ENCODE measurements at regions not wholly inside any gene's neighbourhood (a gene's known extent, or its start where the extent isn't known, plus 50 kb on each side); places are given as distances from the start of the nearest gene placed in this dataset.
"Not testable (repeated sequence)": the region's sequence is repeated elsewhere in the genome, so short reads cannot be mapped to it uniquely, and the experiment has no call there.

DNA sequence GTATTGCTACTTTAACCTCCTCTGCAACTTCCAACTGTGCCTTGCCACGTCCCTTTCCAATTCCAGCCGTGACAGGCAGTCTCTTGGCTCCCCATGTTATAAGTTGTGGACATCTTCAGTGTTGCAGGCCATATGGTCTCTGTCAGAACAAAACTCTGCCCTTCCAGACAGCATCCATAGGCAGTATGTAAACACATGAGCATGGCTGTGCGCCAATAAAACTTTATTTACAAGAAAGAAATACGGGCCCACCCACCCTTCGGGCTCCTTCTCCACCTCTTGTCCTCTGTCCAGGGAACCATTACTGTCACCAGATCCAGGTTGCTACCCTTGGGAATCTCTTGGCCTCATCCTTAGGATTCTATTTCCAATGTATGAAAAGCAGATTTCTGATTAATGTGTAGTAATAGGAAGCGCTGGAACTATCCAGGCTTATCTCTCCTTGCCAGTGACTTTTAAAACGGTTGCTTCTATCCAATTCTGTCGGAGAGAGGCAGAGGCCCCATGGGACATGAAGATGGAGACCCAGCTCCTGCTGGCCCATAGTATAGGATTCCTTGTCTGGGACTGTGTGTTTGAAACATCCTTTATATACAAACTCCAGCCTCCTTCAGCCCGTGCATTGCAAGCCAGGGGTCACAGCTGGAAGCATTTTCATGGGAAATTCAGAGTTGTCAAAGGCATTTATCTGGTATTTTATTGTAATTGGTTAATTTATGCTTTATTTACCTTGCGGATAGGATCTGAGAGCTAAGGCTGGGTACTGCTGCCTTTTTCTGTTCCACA lies 114.4 kb downstream of the ZNF664 start:
- DNase-seq (no peak), ATAC-seq (no peak)
- no peaks in the 10 kb centered on the region for H3K36me3 Mint-ChIP-seq (ENCODE audit: low read depth)
- H3K4me1 Mint-ChIP-seq = peaks cover 2% of the 10 kb centered on the region
- H3K9me3 ChIP-seq (ENCODE audit: control insufficient read depth, low read length, poor library complexity, severe bottlenecking) = no peaks in the 10 kb centered on the region
- H3K4me3 Mint-ChIP-seq = no peak overlapping the region
- no peak overlapping the region for H3K27ac Mint-ChIP-seq
- H3K27me3 Mint-ChIP-seq = peaks cover 10% of the 10 kb centered on the region

DNA sequence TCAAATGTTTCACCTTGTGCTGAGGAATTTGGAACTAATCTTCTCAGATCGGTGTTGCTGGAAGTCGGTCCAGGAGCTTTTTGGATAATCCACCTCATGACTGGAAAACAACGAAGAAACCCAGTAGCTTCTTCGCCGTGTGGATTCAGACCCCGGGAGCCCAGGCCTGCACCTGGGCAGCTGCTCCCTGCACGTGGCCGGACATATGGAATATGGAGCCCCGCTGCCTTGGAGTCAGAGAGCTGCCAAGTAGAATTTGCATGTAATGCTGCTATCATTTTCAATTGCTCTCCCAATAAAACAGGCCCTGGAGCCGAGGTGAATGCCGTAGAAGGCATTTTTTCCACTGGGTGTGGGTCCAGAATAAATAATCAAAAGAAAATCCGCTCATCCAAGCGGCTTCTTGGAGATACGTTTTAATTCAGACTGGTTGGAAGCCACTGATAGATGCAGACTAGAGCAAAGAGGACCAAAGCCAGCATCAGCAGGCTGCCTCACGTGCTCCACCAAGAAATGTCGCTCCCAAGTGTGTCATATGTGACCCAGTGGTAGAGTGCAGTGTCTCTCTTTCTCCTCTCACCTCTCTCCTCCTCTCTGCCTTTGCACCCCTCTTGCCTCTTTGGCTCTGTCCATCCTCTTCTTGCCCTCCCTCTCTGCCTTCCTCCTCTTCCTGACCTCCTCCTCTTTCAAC lies 115.3 kb downstream of the ZNF664 start:
- DNase-seq (no peak), ATAC-seq (no peak)
- Mint-ChIP-seq H3K36me3 (ENCODE audit: low read depth) (no peaks in the 10 kb centered on the region), H3K4me3 (no peak overlapping the region), H3K27me3 (peaks cover 10% of the 10 kb centered on the region), H3K4me1 (peaks cover 2% of the 10 kb centered on the region), H3K27ac (no peak overlapping the region)
- H3K9me3 ChIP-seq (ENCODE audit: control insufficient read depth, low read length, poor library complexity, severe bottlenecking) = no peaks in the 10 kb centered on the region

DNA sequence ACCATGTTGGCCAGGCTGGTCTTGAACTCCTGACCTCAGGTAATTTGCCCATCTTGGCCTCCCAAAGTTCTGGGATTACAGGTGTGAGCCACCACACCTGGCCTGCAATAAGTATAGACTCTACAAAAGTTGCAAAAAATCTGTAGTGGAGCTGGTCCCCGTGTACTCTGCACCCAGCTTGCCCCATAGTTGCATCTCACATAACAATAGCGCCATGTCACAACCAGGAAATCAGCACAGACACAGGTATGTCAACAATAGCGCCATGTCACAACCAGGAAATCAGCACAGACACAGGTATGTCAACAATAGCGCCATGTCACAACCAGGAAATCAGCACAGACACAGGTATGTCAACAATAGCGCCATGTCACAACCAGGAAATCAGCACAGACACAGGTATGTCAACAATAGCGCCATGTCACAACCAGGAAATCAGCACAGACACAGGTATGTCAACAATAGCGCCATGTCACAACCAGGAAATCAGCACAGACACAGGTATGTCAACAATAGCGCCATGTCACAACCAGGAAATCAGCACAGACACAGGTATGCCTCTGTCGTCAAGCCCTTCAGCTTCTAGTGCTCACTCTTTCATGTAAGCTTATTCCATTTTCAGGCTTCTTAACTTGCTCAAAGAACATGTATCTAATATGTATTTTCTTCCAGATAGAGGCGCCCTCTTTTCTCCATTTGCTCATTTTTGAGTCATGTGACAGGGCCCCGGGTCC lies 116.3 kb downstream of the ZNF664 start:
- H3K27ac Mint-ChIP-seq; H3K27me3 Mint-ChIP-seq; H3K4me3 Mint-ChIP-seq; H3K9me3 ChIP-seq (ENCODE audit: control insufficient read depth, low read length, poor library complexity, severe bottlenecking); H3K36me3 Mint-ChIP-seq (ENCODE audit: low read depth); DNase-seq; ATAC-seq; H3K4me1 Mint-ChIP-seq: not testable (repeated sequence)

DNA sequence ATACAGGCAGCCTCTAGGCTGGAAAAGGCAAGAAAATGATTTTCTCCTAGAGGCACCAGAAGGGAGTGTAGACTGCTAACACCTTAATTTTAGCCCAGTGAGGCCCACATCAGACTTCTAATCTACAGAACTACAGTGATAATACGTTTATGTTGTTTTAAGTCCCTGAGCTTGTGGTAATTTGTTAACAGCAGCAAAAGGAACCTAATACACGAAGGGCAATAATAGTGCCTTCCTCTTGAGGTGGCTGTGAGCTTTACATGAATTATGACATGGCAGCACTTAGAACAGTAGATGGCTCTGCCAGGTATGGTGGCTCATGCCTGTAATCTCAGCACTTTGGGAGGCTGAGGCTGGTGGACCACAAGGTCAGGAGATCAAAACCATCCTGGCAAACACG lies 118.8 kb downstream of the ZNF664 start:
- no peak for ATAC-seq
- no peaks in the 10 kb centered on the region for H3K9me3 ChIP-seq (ENCODE audit: control insufficient read depth, low read length, poor library complexity, severe bottlenecking)
- H3K27me3 Mint-ChIP-seq = peaks cover 5% of the 10 kb centered on the region
- H3K4me1 Mint-ChIP-seq = no peaks in the 10 kb centered on the region
- H3K27ac Mint-ChIP-seq = no peak overlapping the region
- no peaks in the 10 kb centered on the region for H3K36me3 Mint-ChIP-seq (ENCODE audit: low read depth)
- no peak overlapping the region for H3K4me3 Mint-ChIP-seq
- DNase-seq = no peak

DNA sequence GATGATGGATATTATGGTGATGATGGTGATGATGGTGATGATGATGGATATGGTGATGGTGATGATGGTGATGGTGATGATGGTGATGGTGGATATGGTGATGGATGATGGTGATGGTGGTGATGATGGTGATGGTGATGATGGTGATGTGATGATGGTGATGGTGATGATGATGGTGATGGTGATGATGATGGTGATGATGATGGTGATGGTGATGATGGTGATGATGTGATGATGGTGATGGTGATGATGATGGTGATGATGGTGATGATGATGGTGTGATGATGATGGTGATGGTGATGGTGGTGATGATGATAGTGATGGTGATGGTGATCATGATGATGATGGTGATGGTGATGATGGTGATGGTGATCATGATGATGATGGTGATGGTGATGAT lies 119.5 kb downstream of the ZNF664 start:
- not testable (repeated sequence) for DNase-seq; H3K9me3 ChIP-seq (ENCODE audit: control insufficient read depth, low read length, poor library complexity, severe bottlenecking); ATAC-seq; H3K4me1 Mint-ChIP-seq; H3K36me3 Mint-ChIP-seq (ENCODE audit: low read depth); H3K4me3 Mint-ChIP-seq; H3K27me3 Mint-ChIP-seq; H3K27ac Mint-ChIP-seq

DNA sequence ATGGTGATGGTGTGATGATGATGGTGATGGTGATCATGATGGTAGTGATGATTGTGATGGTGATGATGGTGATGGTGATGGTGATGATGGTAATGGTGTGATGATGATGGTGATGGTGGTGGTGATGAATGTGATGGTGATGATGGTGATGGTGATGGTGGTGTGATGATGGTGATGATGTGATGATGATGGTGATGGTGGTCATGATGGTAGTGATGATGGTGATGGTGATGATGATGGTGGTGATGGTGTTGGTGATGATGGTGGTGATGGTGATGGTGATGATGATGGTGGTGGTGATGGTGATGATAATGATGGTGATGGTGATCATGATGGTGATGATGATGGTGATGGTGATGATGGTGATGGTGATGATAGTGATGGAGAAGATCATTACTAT lies 120.3 kb downstream of the ZNF664 start:
- H3K4me3 Mint-ChIP-seq = no peak overlapping the region
- no peak for ATAC-seq
- no peaks in the 10 kb centered on the region for H3K36me3 Mint-ChIP-seq (ENCODE audit: low read depth)
- no peak for DNase-seq
- no peak overlapping the region for H3K27ac Mint-ChIP-seq
- no peaks in the 10 kb centered on the region for H3K4me1 Mint-ChIP-seq
- no peaks in the 10 kb centered on the region for H3K9me3 ChIP-seq (ENCODE audit: control insufficient read depth, low read length, poor library complexity, severe bottlenecking)
- H3K27me3 Mint-ChIP-seq = peaks cover 5% of the 10 kb centered on the region

DNA sequence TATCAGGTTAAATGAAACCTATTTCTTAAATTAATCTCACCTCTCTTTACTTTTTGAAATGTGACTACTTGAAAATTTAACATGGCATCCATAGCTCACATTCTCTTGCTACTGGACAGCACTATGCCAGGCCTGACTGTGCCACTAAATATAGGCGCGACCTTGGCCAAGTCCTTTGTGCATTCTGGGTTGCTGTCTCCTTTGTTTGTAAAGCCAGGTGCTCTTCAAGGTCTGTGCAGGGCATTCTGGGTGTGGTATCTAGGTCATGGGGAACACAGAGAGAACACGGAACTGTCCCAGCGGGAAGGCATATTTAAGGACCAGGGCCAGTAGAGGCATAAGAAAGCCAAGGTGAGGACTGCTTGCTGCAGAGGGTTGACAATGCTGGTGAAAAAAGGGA lies 121.2 kb downstream of the ZNF664 start:
- no peaks in the 10 kb centered on the region for H3K4me1 Mint-ChIP-seq
- H3K27ac Mint-ChIP-seq = no peak overlapping the region
- H3K4me3 Mint-ChIP-seq = no peak overlapping the region
- ATAC-seq = no peak
- no peaks in the 10 kb centered on the region for H3K36me3 Mint-ChIP-seq (ENCODE audit: low read depth)
- no peak for DNase-seq
- H3K27me3 Mint-ChIP-seq = peaks cover 13% of the 10 kb centered on the region
- no peaks in the 10 kb centered on the region for H3K9me3 ChIP-seq (ENCODE audit: control insufficient read depth, low read length, poor library complexity, severe bottlenecking)

DNA sequence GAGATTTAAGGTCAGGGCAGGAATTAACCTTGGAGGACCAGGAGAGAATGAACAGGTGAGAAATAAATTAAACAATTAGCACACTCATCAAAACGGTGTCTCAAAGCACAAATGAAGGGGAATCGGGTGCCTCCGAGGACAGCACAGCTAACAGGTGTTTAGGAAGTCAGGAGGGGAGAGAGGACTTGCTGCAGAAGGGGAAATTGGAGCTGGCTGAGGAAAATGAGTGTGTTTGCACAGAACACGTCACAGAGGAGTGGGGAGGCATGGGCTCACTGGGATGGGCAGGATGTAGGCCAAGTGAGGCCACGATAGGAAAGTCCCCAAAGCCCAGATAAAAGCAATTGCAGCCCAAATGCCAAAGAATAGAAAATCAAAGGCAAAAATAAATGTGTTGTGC lies 121.7 kb downstream of the ZNF664 start:
- ATAC-seq (no peak), DNase-seq (no peak)
- Mint-ChIP-seq H3K4me3 (no peak overlapping the region), H3K36me3 (ENCODE audit: low read depth) (no peaks in the 10 kb centered on the region), H3K27ac (no peak overlapping the region), H3K4me1 (no peaks in the 10 kb centered on the region), H3K27me3 (peaks cover 17% of the 10 kb centered on the region)
- no peaks in the 10 kb centered on the region for H3K9me3 ChIP-seq (ENCODE audit: control insufficient read depth, low read length, poor library complexity, severe bottlenecking)

DNA sequence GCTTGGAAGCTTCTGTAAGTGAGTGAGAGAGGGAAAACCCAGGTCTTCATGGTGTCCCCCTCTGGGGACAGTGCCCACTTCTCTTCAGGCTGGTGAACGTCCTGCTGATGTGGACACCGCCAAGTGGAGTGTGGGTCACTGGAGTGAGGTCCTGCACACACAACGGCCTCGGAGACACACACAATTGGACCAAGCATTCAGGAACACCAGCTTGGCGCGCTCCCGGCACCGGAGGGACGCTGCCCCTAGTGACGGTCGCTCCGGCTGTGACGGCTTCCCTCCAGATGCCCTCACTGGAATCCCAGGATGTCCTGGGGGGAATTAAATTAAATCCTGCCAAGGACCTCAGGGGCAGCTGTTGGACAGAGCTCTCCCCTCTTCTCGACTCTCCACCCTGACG lies 123.1 kb downstream of the ZNF664 start:
- no peak overlapping the region for H3K4me3 Mint-ChIP-seq

DNA sequence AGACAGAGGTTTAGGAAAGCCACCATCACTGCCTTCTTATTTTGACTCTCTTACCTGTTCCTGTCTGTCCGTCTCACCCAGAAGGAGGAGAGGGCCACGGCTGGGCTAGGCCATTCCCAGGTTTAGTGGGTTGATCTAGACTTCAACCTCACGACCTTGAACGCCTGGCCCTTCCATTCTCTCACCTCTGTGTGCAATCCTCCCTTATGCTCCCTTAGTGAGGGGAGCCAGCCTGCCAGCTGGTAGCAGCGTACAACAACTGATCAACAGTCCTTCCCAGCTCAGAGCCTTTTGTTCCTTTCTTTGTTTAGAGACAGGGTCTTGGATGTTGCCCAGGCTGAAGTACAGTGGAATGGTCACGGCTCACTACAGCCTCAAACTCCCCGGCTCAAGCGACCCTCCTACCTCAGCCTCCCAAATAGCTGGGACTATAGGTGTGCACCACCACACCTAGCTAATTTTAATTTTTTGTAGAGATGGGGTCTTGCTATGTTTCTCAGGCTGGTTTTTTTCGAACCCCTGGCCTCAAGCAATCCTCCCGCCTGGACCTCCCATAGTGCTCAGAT lies 123.9 kb downstream of the ZNF664 start:
- DNase-seq (no peak), ATAC-seq (no peak)
- no peaks in the 10 kb centered on the region for H3K36me3 Mint-ChIP-seq (ENCODE audit: low read depth)
- no peaks in the 10 kb centered on the region for H3K4me1 Mint-ChIP-seq
- H3K4me3 Mint-ChIP-seq = no peak overlapping the region
- H3K27me3 Mint-ChIP-seq = peaks cover 17% of the 10 kb centered on the region
- H3K27ac Mint-ChIP-seq = no peak overlapping the region
- no peaks in the 10 kb centered on the region for H3K9me3 ChIP-seq (ENCODE audit: control insufficient read depth, low read length, poor library complexity, severe bottlenecking)

More for the DNA sequence above, 123.1 kb downstream of the ZNF664 start:
- no peaks in the 10 kb centered on the region for H3K9me3 ChIP-seq (ENCODE audit: control insufficient read depth, low read length, poor library complexity, severe bottlenecking)
- DNase-seq = no peak
- H3K36me3 Mint-ChIP-seq (ENCODE audit: low read depth) = no peaks in the 10 kb centered on the region
- peaks cover 17% of the 10 kb centered on the region for H3K27me3 Mint-ChIP-seq
- no peaks in the 10 kb centered on the region for H3K4me1 Mint-ChIP-seq
- H3K27ac Mint-ChIP-seq = no peak overlapping the region
- no peak for ATAC-seq

DNA sequence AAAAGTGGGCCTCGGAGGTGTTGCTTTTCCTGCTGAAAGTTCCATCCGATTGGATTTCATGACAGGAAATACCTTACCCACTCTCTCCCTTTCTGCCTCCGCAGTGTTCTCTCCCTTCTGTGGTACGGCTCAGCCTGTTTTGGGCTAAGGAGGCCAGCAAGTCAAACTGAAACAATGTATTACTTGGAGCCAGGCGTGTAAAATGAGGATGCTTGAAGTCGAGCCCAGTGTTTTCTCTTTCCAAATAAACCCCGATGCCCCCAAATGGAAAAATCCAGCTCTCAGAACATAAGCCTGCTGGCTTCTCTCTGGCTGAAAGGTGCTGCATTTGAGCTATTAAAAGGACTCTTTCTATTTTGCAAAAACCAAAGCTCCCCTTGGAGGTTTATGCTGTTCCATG lies 124.7 kb downstream of the ZNF664 start:
- no peak for ATAC-seq
- H3K36me3 Mint-ChIP-seq (ENCODE audit: low read depth) = no peaks in the 10 kb centered on the region
- H3K9me3 ChIP-seq (ENCODE audit: control insufficient read depth, low read length, poor library complexity, severe bottlenecking) = no peaks in the 10 kb centered on the region
- H3K4me1 Mint-ChIP-seq = no peaks in the 10 kb centered on the region
- DNase-seq = no peak
- H3K4me3 Mint-ChIP-seq = no peak overlapping the region
- peaks cover 17% of the 10 kb centered on the region for H3K27me3 Mint-ChIP-seq
- H3K27ac Mint-ChIP-seq = no peak overlapping the region

DNA sequence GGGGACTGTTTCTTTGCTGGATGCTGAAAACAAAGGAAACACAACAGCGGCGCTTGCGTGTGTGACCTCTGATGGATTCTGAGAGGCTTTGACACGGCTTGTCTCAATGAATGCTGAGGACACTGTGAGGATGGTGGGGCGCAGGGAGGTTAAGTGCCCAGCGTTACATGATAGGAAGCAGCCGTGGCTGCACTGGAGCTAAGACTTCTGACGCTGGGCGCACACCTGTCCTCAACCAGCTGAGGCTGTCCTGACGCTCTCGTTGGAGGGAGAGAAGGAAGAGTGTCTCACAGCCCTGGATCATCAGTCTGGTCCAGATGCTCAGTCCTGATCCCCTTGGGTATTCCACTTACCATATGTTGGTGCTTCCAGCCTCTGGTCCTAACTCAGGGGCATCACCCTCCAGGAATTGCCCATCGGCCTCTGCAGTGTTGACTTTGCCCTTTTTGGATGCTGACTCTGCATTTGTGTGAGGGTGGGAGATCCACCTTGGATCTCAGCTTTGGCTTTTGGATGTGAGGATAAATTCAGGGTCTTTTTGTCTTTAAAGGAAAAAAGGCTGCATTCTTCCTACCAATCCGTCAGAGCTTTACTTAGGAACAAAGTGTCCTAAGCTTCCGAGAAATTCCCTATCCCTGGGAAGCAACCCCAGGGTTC lies 125.2 kb downstream of the ZNF664 start:
- Mint-ChIP-seq H3K4me3 (no peak overlapping the region), H3K27ac (no peak overlapping the region), H3K4me1 (no peaks in the 10 kb centered on the region), H3K36me3 (ENCODE audit: low read depth) (no peaks in the 10 kb centered on the region), H3K27me3 (peaks cover 17% of the 10 kb centered on the region)
- no peaks in the 10 kb centered on the region for H3K9me3 ChIP-seq (ENCODE audit: control insufficient read depth, low read length, poor library complexity, severe bottlenecking)
- DNase-seq (no peak), ATAC-seq (no peak)

DNA sequence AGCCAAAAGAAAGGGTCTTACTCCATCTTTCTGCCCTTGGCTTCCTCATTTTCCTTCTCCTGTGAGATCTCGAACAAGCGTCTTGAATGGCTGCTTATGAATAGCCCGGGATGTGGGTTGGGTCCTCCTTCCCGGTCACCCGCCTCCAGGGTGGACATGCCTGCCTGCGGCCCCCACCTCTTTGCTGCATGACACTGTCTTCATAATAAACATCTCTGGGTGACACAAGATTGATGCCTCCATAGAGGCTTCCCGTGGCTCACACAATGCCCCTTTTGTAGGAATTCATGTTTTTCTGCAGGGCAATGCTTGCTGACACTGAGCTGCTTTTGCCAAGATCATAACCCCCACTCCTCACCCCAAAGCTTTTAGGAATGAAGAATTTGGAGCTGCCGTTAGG lies 125.9 kb downstream of the ZNF664 start:
- H3K9me3 ChIP-seq (ENCODE audit: control insufficient read depth, low read length, poor library complexity, severe bottlenecking) = no peaks in the 10 kb centered on the region
- DNase-seq = no peak
- Mint-ChIP-seq H3K27me3 (peaks cover 17% of the 10 kb centered on the region), H3K4me1 (no peaks in the 10 kb centered on the region), H3K36me3 (ENCODE audit: low read depth) (no peaks in the 10 kb centered on the region), H3K27ac (no peak overlapping the region), H3K4me3 (no peak overlapping the region)
- no peak for ATAC-seq

Data from T-helper 17 cell (primary cell).